T-helper 2 cell treated with Interferon-gamma antibody and Interleukin-4, amounts not matched to agents 100 ng/mL and 5 ng/mL, for 36 hours (primary cell): ENCODE measurements at regions not wholly inside any gene's neighbourhood (a gene's known extent, or its start where the extent isn't known, plus 50 kb on each side); places are given as distances from the start of the nearest gene placed in this dataset.

Experiments used
- intact Hi-C: fragments of 100-400 bp; cut with micrococcal nuclease; formaldehyde crosslinking; loops from one replicate; pipeline ENCODE4 v1.15.1; 2023

DNA sequence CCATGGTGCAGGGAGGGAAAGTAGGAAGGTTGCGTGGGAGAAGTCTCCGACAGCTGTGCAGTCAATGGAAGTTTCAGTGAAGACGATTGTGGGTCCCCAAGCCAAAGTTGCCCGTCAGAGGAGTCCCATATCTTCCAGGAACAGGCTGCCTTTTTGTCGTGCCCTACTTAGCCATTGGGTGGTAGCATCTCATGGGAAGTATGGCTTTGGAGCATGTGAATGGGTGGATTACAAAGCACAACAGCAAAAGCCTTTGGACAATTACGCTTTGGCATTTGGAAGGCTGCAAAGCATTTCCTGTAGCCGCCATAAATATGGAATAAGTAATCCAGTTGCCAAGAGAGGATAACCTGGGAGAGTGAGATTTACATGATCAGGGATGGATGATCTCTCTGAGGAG, 300.7 kb upstream of the BOD1L1 start:
- intact Hi-C loops: no loop called here

DNA sequence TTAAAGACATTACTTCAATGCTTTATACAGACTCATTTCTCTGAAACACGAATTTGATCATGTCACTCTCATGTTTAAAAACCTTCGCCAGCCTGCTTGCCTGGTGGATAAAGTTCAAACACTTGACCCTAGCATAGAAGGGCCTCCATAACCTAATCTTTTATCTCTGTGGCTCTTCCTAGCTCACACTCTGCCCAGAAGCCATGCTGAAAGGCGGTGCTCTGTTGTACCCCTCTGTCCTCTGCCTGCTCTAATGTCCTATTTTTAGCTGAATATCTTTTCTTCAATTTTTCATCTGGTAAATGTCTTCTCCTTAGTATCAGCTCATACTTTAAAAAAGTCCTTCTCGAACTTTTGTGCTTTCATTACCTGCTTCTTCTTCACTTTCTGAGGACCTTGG, 302.6 kb upstream of the BOD1L1 start:
- intact Hi-C loops: no loop called here

DNA sequence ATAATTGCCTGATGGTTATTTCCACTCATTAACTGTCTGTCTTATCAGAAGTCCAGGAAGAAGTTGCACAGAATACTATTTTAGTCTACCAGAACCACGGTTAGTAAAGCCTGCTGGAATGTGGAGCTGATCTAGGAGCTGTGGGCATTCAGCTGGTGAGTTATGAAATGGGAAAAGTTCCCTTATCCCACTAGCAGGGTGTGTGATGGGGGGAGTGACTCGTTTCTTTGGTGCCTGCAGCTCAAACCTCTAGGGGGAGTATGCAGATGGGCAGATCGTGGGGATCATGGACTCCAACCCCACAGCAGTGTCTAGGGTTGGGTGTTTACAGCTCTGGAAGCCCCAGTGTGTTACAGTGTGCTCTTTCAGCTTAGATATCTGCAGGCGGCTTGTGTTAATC, 305.7 kb upstream of the BOD1L1 start:
- intact Hi-C loops: no loop called here

DNA sequence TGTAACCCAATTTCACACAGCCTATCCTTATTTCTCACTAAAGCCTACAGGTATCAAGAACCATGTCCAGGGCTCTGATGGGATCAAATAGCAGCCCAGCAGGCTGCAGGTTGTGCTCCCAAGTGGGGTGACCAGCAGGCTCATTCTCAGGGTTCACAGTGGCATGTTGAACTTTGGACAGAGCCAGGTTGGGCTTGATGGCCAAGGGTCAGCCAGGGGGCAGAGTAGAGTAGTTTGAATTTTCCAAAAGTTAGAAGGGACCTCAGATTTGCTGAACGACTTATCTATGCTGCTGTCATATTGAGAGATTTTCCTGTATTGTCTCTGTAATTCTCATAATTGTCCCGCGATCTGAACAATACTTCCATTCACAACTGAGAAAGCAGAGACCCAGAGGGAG, 310.8 kb upstream of the BOD1L1 start:
- intact Hi-C loops: no loop called here

DNA sequence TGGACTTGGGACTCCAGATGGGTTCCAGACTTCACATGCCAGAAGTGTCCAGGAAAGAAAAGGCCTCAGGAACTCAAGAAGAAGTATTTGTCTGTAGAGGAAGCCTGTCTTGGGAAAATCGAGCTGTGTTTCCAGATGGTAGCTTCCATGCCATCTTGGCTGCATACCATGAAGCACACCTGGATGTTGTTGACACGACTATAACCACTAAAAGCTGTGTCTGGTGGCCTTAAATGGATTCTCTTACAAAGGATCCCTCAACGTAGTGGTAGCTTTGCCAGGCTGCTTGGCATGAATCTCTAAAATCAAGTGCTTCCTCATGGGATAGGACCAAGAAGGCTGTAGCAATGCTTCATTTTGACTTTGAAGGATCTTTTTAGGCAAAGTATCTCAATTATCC, 313.4 kb upstream of the BOD1L1 start:
- intact Hi-C loops: no loop called here

DNA sequence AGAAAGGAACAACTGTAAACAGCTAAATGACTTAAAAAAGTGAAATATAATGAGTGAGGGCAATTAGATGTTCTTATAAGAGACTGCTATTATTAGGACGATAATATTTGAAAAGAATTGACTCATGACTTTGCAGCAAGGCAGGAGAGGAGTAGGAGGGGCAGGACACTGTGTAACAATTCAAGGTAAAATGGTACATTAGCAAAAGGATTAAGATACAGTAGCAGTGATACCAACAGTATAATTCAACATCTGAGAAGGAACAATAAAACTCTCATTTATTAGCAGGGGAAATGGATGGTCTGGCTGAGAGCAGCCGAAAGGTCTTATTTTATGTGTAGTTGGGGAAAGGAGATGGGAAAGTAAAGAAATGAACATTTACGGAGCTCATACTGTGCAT, 315.5 kb upstream of the BOD1L1 start:
- intact Hi-C loops: no loop called here

DNA sequence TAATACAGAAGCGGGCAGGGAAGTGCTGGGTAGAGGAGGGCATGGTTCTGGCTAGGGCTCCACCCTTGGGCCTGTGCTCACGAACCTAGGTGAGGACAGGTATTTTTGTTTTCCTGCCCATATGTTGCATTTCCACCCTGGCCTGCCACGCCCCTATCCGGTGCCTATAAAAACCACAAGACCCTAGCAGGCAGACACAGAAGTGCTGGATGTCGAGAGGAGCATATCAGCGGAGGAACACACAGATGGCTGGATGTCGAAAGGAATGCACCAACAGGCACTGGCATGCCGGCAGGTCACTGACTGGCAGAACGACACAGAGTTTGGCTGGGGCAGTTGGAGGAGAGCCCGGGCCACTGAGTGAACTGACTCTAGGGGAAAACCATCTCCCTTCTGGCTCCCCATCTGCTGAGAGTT, 316.6 kb upstream of the BOD1L1 start:
- intact Hi-C loops: no loop called here

DNA sequence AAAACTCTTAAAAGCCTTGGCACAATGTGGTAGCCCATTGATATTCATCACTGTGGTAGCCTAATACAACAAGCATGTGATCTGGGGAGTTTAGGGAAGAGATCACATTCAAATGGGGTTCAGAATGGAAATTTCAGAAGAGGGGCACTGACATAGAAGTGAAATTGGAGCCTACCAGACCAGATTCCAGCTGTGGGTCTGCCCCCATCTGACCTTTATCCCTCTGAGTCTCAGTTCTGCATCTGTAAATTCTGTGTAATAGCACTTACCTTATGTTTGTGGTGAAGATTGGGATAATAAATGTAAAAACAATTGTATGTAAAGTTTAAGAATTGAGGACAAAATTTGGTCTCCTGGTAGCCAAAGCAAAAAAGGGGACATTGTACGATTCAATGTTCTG, 320.4 kb upstream of the BOD1L1 start:
- intact Hi-C loops: no loop called here

DNA sequence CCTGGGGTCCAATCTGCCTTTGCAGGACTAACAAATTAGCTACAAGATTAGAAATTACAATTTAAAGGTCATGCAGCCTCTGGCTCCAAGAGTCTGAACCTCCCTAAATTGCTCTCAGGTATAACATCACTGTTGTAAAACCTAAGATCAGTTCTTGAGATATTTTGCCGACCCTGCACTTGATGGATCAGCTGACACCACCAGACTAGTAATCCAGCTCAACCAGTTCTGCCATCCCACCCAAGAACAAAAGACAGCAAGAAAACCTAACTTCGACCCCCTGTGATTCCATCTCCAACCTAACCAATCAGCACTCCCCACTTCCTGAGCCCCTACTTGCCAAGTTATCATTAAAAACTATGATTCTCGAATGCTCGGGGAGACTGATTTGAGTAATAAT, 323.0 kb upstream of the BOD1L1 start:
- intact Hi-C loops: no loop called here

DNA sequence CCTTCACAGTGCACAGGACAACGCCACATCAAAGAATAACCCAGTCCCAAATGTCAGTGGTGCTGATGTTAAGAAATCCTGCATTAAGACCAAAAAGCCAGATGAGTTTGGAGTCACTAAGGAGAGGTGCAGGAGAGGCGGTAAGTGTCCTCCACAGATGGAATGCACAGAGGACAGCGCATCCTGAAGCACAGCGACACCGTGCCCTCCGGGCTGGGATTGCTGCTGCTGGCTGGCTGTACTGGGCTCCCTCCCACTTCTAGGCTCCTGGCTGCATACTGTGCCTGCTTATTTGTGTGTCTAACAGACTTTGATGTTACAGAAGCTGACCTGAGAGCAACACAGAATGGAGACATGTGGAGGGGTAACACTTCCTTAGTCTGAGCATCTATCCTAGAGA, 325.6 kb upstream of the BOD1L1 start:
- intact Hi-C loops: no loop called here

DNA sequence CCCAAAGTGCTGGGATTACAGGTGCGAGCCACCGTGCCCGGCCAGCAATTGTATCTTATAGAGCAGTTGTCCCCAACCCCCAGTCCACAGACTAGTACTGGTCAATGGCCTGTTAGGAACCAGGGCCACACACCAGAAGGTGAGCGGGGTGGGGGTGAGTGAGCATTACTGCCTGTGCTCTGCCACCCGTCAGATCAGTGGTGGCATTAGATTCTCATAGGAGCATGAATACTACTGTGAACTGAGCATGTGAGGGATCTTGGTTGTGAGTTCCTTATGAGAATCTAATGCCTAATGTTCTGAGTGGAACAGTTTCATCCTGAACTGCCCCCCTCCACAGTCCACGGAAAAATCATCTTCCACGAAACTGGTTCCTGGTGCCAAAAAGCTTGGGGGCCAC, 328.0 kb upstream of the BOD1L1 start:
- intact Hi-C loops: no loop called here

DNA sequence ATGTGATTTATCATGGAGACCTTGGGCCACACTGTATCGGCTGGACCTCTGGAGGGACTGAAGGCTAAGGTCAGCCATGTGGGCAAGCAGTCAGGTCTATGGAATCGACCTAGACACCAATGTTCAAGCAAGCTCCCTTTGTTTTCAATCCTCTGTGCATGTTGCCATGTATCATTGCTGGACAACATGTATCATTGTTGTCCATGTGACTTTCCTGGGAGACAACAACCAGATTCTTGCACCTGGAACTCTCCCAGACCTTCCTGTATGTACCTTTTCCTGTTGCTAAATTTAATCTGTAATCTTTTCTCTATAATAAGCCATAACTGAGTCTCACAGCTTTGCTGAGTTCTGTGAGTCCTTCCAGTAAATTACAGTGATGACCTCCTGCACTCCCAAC, 329.4 kb upstream of the BOD1L1 start:
- intact Hi-C loops: no loop called here

DNA sequence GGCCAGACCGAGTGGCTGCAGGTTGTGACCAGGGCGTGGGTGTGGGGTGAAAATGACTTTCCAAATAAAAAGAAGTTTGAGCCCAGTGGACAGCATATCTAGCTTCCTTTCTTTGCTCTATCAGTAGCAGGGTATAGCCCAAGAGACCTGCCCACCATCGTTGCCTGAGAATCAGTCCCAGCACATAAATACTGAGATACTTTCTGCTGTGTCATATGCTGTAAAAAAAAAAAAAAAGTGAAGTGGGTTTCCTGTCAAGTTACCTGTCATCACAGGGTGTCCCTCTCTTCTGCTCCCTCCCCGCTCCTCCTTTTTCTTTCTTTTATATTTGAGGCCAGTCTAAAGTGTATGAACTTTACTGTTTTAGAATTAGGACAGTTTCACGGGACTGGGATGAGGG, 330.3 kb upstream of the BOD1L1 start:
- intact Hi-C loops: no loop called here

DNA sequence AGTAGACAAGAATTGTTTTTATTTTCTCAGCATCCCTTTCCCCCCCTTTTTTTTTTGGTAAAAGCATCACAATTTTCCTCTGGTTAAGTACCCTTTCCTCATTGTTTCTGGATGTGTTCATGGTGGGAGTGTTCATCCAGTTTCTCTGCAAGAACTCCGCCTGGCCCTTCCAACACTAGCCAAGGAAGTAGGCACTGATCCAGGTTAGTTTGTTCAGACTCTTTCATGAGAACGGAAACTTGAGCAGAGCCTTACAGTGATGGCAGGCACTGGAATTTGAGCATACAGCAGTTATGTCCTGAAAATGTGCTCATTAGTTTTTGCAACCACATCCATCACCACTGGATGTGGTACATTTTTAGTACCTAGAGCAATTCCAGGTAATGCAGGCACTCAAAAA, 336.1 kb upstream of the BOD1L1 start:
- intact Hi-C loops: no loop called here

DNA sequence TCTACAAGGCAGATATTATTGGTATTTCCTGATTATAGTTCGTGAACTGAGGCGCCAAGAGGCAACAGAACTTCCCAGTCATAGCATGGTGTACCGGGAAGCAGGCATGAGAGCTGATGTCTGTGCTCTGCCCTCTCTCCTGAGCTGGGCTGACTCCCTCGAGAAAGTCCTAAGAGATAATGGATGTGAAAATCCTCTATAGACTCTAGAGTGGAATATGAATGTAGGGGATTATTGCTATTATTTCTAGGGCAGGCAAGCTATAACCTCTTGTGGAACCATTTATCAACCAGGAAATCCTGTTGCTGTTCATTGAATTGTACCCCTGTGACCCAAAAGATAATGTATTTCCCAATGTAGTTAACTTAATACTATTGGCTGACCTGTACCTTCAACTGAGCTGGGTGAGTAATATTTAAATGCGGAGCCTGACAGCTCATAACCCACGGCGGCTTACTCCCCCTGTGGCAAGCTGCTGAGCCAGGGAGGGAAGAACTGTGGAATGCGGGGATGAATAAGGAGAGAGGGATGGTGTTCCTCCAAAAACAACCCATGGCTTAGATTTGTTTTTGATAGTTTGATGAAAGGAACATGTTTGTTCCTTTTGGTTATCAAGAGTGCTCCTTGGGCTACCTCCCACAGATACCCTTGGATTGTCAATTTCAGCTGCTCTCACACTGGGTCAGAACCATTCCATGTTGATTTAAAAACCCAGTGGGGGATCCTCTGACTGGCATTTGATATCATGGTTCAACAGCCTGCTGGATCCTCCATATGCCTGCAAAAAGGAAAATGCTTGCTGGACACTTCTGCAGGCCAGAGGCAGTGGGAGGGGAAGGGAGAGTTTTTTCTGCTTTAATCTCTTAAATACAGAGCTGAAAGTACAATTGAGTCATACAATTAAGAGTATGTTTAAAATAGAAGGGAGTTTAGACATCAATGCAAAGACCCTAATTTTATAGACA, 339.0 kb upstream of the BOD1L1 start:
- intact Hi-C loops: no loop called here

DNA sequence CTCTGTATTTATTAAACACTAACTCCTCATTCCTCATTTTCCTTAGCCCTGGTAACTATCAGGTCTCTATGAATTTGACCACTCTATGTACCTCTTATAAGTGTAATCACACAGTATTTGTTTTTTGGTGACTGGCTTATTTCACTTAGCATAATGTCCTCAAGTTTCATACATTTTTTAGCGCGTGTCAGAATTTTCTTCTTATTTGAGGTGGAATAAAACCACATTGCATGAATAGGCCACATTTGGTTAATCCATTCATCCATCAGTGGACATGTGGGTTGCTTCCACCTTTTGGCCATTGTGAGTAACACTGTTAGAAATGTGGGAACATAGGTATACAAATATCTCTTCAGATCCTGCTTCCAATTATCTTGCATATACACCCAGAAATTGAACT, 341.2 kb upstream of the BOD1L1 start:
- intact Hi-C loops: no loop called here

DNA sequence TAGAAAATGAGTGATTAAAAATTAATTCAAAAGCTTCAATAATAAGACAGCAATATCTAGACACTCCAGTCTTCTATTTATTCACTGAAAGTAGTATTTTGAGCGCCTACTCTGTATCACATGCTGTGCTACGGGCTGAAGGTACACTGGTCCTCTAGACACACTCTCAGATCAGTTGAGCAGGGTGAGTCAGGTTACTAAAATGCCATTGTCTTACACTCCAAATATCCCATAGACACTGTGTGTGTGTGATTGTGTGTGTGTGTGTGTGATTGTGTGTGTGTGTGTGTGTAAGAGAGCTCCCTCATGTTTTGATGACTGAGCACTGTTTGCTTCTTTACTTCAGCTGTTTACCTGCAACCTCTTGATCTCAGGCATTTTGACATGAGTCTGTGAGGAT, 342.8 kb upstream of the BOD1L1 start:
- intact Hi-C loops: no loop called here

DNA sequence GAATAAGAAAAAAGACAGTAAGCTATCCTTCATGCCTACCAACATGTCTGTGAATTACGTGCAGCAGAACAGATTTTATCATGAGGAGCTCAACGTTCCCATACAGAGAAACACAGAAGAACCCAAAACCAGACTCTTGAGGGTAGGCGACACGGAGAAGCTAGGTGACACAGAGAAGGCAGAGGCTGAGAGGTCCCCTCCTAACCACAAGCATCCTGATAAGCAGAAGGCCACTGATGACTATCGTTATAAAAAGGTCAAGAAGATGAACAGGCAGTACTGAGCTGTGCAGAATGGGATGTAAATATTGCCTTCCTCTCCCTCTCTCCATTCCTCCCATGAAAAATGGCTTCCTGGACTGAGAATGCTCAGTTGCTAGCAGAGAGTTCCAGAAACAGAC, 350.2 kb upstream of the BOD1L1 start:
- intact Hi-C loops: no loop called here

DNA sequence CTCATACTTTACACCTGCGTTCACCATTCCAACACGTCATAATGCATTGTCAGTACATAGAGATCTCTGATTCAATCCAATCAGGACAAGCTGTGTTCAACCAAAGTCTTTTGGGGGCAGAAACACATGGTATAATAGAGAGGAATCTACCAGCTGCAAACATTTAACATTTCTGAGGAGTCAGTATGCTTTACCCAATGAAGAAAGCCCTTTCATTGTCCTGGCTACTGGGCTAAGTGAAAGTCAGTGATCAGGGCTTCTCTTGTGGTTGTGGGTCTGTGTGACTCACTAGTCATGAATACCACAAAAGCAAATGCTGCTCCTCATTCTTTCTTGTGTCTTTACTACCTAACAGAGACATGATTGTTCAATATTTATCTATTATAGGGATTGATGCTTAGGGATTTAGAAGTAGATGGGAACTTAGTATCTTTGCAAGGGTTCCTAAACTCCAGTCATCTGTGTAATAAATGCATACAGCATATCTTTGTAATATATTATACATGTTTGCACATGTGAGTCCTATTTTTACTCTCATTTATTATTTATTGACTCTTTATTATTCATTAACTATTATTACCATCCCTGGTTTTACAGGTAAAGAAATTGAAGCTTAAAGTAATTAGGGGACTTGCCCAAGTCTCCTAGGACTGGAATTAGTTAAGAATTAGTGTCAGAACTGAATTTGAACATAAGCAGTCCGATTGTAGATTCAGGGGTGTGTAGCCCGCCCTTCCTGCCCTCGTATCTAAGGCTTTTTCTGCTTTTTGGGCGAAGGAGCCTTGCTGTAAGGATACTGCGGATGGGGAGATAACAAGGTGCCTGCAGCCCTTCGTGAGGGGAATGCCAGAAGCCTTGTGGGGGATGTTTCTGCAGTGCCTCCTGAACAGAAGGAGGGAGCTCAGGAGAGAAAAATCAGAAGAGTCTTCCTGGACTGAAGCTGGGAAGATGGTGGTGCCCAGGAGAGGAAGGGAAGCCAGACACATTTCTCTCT, 353.1 kb upstream of the BOD1L1 start:
- intact Hi-C loops: no loop called here

DNA sequence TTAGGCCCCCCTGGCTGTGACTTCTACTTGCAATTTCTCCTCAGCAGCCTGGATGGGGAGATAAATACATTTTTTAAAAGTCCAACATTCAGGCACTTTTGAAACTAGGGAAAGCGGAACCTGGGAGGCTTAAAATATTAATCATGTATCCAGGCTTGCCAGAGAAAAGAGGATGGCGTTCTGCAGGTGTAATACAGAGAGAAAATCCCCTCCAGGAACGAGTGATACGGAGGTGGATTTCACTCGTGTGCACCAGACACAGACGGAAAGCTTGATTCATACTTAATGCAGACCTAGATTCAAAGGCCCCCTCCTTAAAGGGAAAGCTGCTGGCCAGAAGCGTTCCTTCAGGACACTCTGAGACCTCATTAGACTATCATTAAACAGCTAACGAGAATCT, 354.0 kb upstream of the BOD1L1 start:
- intact Hi-C loops: no loop called here

DNA sequence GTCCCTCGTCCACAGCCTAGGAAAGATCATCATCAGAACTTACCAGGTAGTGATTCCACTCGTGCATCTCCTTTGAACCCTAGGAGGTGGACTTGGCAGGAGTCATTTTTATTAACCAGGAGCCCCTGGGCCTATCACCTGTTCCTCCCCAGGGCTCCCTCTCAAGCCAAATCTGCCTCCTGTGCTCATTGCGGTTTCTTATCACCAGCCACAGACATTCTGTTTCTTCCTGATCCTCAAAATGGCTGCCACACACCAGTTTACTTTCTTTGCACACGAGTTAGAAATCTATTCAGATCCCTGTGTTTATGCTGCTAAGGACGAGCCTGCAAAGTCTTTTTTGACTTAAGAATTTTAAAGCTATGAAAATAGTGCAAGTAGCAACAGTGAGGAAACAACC, 354.5 kb upstream of the BOD1L1 start:
- intact Hi-C loops: no loop called here

DNA sequence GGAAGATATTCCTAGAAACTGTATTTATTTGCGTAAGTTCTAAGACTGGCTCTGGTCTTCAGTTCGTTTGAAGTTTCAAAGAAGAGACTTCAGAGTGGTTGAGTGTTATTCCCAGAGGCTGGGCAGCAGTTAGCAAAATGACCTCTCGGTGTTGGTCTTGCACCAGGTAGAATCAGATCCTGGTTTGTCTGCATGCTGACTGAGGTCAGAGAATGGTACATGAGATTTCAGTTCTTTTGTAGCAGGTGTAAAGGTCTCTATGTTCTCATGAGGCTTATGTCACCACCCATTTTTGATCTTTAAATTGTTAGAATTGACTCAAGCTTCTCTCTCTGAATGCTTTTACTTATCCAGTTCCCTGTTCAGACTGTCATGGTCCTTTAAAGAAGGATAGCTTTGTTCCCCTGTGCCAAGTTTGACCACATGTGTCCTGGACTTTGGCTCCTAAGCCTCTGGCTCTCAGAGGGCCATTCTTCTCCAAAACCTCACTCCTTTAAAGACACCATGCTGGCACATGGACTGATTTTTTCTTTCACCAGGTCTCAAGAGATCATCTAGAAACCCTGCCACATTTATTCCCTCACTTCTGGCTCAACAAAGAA, 355.8 kb upstream of the BOD1L1 start:
- intact Hi-C loops: no loop called here
